Liver (tissue), 8 donors: ENCODE measurements at regions not wholly inside any gene's neighbourhood (a gene's known extent, or its start where the extent isn't known, plus 50 kb on each side); places are given as distances from the start of the nearest gene placed in this dataset.

ENCODE experiments used
- DNase-seq: peaks from one replicate; pipeline ENCODE4 v3.0.0-alpha.2; 2017; ENCODE audit warnings: low spot score
- H3K27ac ChIP-seq, 2 donors: one replicate each; pipeline ENCODE4 v1.7.0; 2013; ENCODE audit warnings: inconsistent platforms in 2 of 2, low read length in 2 of 2, control low read depth in 1 of 2, low read depth in 1 of 2, mild to moderate bottlenecking in 1 of 2
- H3K27me3 ChIP-seq, 4 donors: one replicate each; pipeline versions ENCODE4 v1.6.1 to v1.7.0; 2013; ENCODE audit warnings: low read length in 3 of 4, inconsistent platforms in 1 of 4, mild to moderate bottlenecking in 1 of 4, moderate library complexity in 1 of 4; ENCODE audit not compliant: control insufficient read depth in 4 of 4, insufficient read depth in 4 of 4
- H3K36me3 ChIP-seq, 4 donors: one replicate each; pipeline versions ENCODE4 v1.6.1 to v1.7.0; 2013; ENCODE audit warnings: low read length in 3 of 4, mild to moderate bottlenecking in 3 of 4, low read depth in 1 of 4, moderate library complexity in 1 of 4; ENCODE audit not compliant: control insufficient read depth in 4 of 4, insufficient read depth in 3 of 4
- H3K4me1 ChIP-seq, 4 donors: one replicate each; pipeline versions ENCODE4 v1.6.1 to v1.7.0; 2013; ENCODE audit warnings: low read length in 3 of 4, mild to moderate bottlenecking in 3 of 4, moderate library complexity in 1 of 4; ENCODE audit not compliant: control insufficient read depth in 4 of 4, insufficient read depth in 4 of 4
- H3K4me3 ChIP-seq, 3 donors: one replicate each; pipeline versions ENCODE4 v1.6.1 to v1.7.0; 2013; ENCODE audit warnings: low read length in 3 of 3, control low read depth in 1 of 3, low read depth in 1 of 3, mild to moderate bottlenecking in 1 of 3
- H3K9ac ChIP-seq, 2 donors: one replicate each; pipeline ENCODE4 v1.7.0; 2013; ENCODE audit warnings: low read length in 2 of 2, mild to moderate bottlenecking in 2 of 2, moderate library complexity in 2 of 2, control low read depth in 1 of 2, low read depth in 1 of 2
- H3K9me3 ChIP-seq, 4 donors: one replicate each; pipeline versions ENCODE4 v1.6.1 to v1.7.0; 2013; ENCODE audit warnings: low read length in 3 of 4; ENCODE audit not compliant: control insufficient read depth in 4 of 4
- ATF3 ChIP-seq: IDR thresholded peaks from 2 replicates; pipeline ENCODE4 v1.6.1; 2016; ENCODE audit warnings: antibody characterized with exemption
- CTCF ChIP-seq: fragments of 150-350 bp; IDR thresholded peaks from 2 replicates; pipeline ENCODE4 v1.5.1; 2017; ENCODE audit warnings: improper control_type of control experiment, low read depth, low read length; ENCODE audit not compliant: missing input control
- EGR1 ChIP-seq, 2 donors: IDR thresholded peaks; 2 replicates each; pipeline ENCODE4 v1.6.1; 2016 to 2018; ENCODE audit warnings: antibody characterized with exemption in 2 of 2, low read depth in 2 of 2
- FOXA2 ChIP-seq: IDR thresholded peaks from 2 replicates; pipeline ENCODE4 v1.6.1; 2016; ENCODE audit warnings: antibody characterized with exemption
- GABPA ChIP-seq, 2 donors: IDR thresholded peaks in 1 of 2; conservative IDR thresholded peaks in 1 of 2; 2 replicates each; pipeline ENCODE4 v1.6.1; 2016; ENCODE audit warnings: antibody characterized with exemption in 2 of 2, mild to moderate bottlenecking in 1 of 2, moderate library complexity in 1 of 2
- HNF4G ChIP-seq: IDR thresholded peaks from 2 replicates; pipeline ENCODE4 v1.6.1; 2016; ENCODE audit warnings: antibody characterized with exemption
- JUND ChIP-seq, 2 donors: IDR thresholded peaks; 2 replicates each; pipeline ENCODE4 v1.6.1; 2016; ENCODE audit warnings: antibody characterized with exemption in 2 of 2
- NR2F2 ChIP-seq: IDR thresholded peaks from 2 replicates; pipeline ENCODE4 v1.6.1; 2016; ENCODE audit warnings: antibody characterized with exemption
- RXRA ChIP-seq, 2 donors: IDR thresholded peaks; 2 replicates each; pipeline ENCODE4 v1.6.1; 2017 to 2018; ENCODE audit warnings: antibody characterized with exemption in 2 of 2, mild to moderate bottlenecking in 1 of 2
- SP1 ChIP-seq: IDR thresholded peaks from 2 replicates; pipeline ENCODE4 v1.6.1; 2018; ENCODE audit warnings: antibody characterized with exemption, mild to moderate bottlenecking
- TAF1 ChIP-seq: conservative IDR thresholded peaks from 2 replicates; pipeline ENCODE4 v1.6.1; 2016; ENCODE audit warnings: antibody characterized with exemption, mild to moderate bottlenecking
- WGBS: extraction: QIAGEN DNeasy Blood & Tissue Kit; methylation state at CpG from one replicate; pipeline ENCODE4 v1.1.7; 2013; 5-methylcytosine and 5-hydroxymethylcytosine counted together
- TF ChIP-seq, protein P1 (sequence below): IDR thresholded peaks from 2 replicates; pipeline ENCODE4 v1.6.1; 2016; ENCODE audit warnings: antibody characterized with exemption
- TF ChIP-seq, protein P2 (sequence below): IDR thresholded peaks from 2 replicates; pipeline ENCODE4 v1.6.1; 2016; ENCODE audit warnings: antibody characterized with exemption, mild to moderate bottlenecking
- donor health status: healthy.
- donor health status: healthy.
- donor health status: healthy.
- donor health status: healthy.
- donor health status: healthy.

- no peak for TF ChIP-seq TAF1
- no peak for TF ChIP-seq RXRA (IDR thresholded peaks at IDR 0.05)
These were observed 231.6 kb upstream of the ERBB4 start (continued) for GRCh38 chr2:212770240-212770639.

DNA sequence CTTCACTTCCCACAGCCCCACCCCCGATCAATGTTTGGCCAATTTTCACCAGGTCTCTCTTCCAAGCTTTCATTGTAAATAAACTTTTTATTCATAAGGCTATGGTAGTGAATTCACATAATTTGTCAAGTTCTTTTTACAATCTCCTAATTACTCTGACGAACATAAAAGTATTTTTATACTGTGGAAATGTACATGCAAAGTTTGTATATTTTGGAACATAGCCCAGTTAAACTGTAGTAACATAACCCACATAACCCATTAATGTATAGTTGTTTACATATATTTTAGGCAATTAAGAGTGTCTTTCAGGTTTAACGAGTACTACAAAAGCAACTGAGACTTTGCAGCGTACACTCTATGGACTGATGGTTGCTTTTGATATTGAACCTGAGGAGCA is 228.3 kb upstream of the ERBB4 start:
- WGBS = 66% methylated on average over 4 of the region's 4 CpGs
- TF ChIP-seq CTCF = no peak
- TF ChIP-seq JUND (IDR thresholded peaks at IDR 0.05) = no peak
- TF ChIP-seq FOXA2 = no peak
- H3K27ac ChIP-seq = no peak overlapping the region
- H3K36me3 ChIP-seq = no peaks in the 10 kb centered on the region
- H3K4me1 ChIP-seq = no peaks in the 10 kb centered on the region
- no peaks in the 10 kb centered on the region for H3K27me3 ChIP-seq
- H3K9me3 ChIP-seq = no peaks in the 10 kb centered on the region
- no peak overlapping the region for H3K9ac ChIP-seq
- H3K4me3 ChIP-seq = no peak overlapping the region
- DNase-seq = no peak

- 39% methylated on average over 2 of the region's 2 CpGs for whole genome bisulfite sequencing
- no peaks in the 10 kb centered on the region for H3K36me3 ChIP-seq
- H3K9ac ChIP-seq = no peak overlapping the region
- H3K4me1 ChIP-seq = no peaks in the 10 kb centered on the region
- no peak for DNase-seq
- peaks cover 0 to 4% (median 0%) of the 10 kb centered on the region in 4 donors for H3K9me3 ChIP-seq
- H3K27me3 ChIP-seq = no peaks in the 10 kb centered on the region
- no peak overlapping the region for H3K4me3 ChIP-seq
- TF ChIP-seq EGR1 (IDR thresholded peaks at IDR 0.05; ENCODE audit: low read depth in 2 of 2) (no peak), NR2F2 (no peak), TAF1 (no peak), SP1 (no peak), GABPA (IDR thresholded peaks at IDR 0.05 in 1 of 2, conservative IDR thresholded peaks at IDR 0.05 in 1 of 2) (no peak), FOXA2 (no peak), ATF3 (no peak), HNF4G (no peak)
- TF ChIP-seq, protein P1, sequence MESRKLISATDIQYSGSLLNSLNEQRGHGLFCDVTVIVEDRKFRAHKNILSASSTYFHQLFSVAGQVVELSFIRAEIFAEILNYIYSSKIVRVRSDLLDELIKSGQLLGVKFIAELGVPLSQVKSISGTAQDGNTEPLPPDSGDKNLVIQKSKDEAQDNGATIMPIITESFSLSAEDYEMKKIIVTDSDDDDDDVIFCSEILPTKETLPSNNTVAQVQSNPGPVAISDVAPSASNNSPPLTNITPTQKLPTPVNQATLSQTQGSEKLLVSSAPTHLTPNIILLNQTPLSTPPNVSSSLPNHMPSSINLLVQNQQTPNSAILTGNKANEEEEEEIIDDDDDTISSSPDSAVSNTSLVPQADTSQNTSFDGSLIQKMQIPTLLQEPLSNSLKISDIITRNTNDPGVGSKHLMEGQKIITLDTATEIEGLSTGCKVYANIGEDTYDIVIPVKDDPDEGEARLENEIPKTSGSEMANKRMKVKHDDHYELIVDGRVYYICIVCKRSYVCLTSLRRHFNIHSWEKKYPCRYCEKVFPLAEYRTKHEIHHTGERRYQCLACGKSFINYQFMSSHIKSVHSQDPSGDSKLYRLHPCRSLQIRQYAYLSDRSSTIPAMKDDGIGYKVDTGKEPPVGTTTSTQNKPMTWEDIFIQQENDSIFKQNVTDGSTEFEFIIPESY = no peak
- TF ChIP-seq, protein P2, sequence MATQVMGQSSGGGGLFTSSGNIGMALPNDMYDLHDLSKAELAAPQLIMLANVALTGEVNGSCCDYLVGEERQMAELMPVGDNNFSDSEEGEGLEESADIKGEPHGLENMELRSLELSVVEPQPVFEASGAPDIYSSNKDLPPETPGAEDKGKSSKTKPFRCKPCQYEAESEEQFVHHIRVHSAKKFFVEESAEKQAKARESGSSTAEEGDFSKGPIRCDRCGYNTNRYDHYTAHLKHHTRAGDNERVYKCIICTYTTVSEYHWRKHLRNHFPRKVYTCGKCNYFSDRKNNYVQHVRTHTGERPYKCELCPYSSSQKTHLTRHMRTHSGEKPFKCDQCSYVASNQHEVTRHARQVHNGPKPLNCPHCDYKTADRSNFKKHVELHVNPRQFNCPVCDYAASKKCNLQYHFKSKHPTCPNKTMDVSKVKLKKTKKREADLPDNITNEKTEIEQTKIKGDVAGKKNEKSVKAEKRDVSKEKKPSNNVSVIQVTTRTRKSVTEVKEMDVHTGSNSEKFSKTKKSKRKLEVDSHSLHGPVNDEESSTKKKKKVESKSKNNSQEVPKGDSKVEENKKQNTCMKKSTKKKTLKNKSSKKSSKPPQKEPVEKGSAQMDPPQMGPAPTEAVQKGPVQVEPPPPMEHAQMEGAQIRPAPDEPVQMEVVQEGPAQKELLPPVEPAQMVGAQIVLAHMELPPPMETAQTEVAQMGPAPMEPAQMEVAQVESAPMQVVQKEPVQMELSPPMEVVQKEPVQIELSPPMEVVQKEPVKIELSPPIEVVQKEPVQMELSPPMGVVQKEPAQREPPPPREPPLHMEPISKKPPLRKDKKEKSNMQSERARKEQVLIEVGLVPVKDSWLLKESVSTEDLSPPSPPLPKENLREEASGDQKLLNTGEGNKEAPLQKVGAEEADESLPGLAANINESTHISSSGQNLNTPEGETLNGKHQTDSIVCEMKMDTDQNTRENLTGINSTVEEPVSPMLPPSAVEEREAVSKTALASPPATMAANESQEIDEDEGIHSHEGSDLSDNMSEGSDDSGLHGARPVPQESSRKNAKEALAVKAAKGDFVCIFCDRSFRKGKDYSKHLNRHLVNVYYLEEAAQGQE = no peak
- H3K27ac ChIP-seq = no peak overlapping the region
These were observed 214.2 kb upstream of the ERBB4 start for GRCh38 chr2:212752730-212753351.
